Muscle layer of colon (tissue), 2 donors: ENCODE measurements at regions not wholly inside any gene's neighbourhood (a gene's known extent, or its start where the extent isn't known, plus 50 kb on each side); places are given as distances from the start of the nearest gene placed in this dataset.

Experiments used
- H3K27ac ChIP-seq: one replicate; pipeline ENCODE4 v1.7.0; 2013; ENCODE audit warnings: low read depth, mild to moderate bottlenecking, low read length, moderate library complexity
- H3K27me3 ChIP-seq, 2 donors: one replicate each; pipeline ENCODE4 v1.7.0; 2013; ENCODE audit warnings: low read length in 2 of 2, mild to moderate bottlenecking in 2 of 2; ENCODE audit not compliant: insufficient read depth in 2 of 2, control insufficient read depth in 1 of 2
- H3K36me3 ChIP-seq: one replicate; pipeline ENCODE4 v1.7.0; 2013; ENCODE audit warnings: mild to moderate bottlenecking, low read length; ENCODE audit not compliant: insufficient read depth
- H3K4me1 ChIP-seq: one replicate; pipeline ENCODE4 v1.7.0; 2013; ENCODE audit warnings: mild to moderate bottlenecking, low read length; ENCODE audit not compliant: insufficient read depth
- H3K4me3 ChIP-seq, 2 donors: one replicate each; pipeline ENCODE4 v1.7.0; 2013; ENCODE audit warnings: low read length in 2 of 2, low read depth in 1 of 2, mild to moderate bottlenecking in 1 of 2, moderate library complexity in 1 of 2
- H3K9ac ChIP-seq: one replicate; pipeline ENCODE4 v1.7.0; 2013; ENCODE audit warnings: low read length
- H3K9me3 ChIP-seq: one replicate; pipeline ENCODE4 v1.7.0; 2013; ENCODE audit warnings: mild to moderate bottlenecking, low read length
- donor health status: abdominal sarcoma.
- donor health status: Adenocarcinoma of cecum.

- Histone ChIP-seq H3K9ac (no peak overlapping the region), H3K27ac (no peak overlapping the region), H3K4me3 (no peak overlapping the region), H3K27me3 (no peaks in the 10 kb centered on the region), H3K9me3 (no peaks in the 10 kb centered on the region), H3K36me3 (no peaks in the 10 kb centered on the region), H3K4me1 (no peaks in the 10 kb centered on the region)
These were observed 397.6 kb upstream of the LRATD1 start for GRCh38 chr2:14234911-14235310.

- no peak overlapping the region for H3K9ac ChIP-seq
- no peak overlapping the region for H3K27ac ChIP-seq
- H3K9me3 ChIP-seq = no peaks in the 10 kb centered on the region
- no peak overlapping the region for H3K4me3 ChIP-seq
- no peaks in the 10 kb centered on the region for H3K27me3 ChIP-seq
- H3K36me3 ChIP-seq = no peaks in the 10 kb centered on the region
- no peaks in the 10 kb centered on the region for H3K4me1 ChIP-seq
These were observed 396.9 kb upstream of the LRATD1 start for GRCh38 chr2:14235667-14236066.

DNA sequence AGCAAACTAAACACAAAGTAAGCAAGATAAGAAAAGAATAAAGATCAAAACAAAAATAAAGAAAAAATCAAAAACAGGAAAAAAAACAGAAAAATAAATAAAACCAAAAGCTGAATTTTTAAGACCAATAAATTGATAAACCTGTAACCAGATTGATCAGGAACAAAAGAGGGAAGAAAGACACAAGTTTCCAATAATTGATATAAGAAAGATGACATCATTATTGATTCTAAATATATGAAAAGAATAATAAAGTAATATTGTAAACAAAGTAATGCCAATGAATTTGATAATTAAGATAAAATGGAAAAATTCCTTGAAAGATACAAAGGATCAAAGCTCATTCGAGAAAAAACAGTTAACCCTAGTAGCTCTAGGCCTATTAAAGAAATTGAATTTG lies 394.6 kb upstream of the LRATD1 start:
- Histone ChIP-seq H3K36me3 (no peaks in the 10 kb centered on the region), H3K27ac (no peak overlapping the region), H3K4me1 (no peaks in the 10 kb centered on the region), H3K4me3 (no peak overlapping the region), H3K9me3 (no peaks in the 10 kb centered on the region), H3K9ac (no peak overlapping the region), H3K27me3 (no peaks in the 10 kb centered on the region)

DNA sequence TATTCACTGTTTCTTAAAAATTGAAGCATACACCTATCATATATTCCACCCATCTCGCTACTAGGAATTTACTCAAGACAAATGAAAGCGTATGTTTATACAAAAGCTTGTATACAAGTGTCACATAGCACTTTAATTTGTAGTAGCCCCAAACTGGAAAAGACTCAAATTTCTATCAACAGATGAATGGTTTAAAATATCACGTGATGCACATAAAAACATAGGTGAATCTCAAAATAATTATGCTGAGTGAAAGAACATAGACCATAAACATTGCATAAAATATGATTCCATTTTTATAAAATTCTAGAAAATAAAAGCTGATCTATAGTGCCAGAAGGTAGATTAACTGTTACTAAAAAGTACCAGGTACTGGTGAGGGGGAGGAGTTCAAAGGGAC lies 392.9 kb upstream of the LRATD1 start:
- no peaks in the 10 kb centered on the region for H3K27me3 ChIP-seq
- no peak overlapping the region for H3K4me3 ChIP-seq
- H3K9me3 ChIP-seq = no peaks in the 10 kb centered on the region
- no peaks in the 10 kb centered on the region for H3K4me1 ChIP-seq
- no peaks in the 10 kb centered on the region for H3K36me3 ChIP-seq
- H3K27ac ChIP-seq = no peak overlapping the region
- H3K9ac ChIP-seq = no peak overlapping the region

GRCh38 chr2:14240868-14241267 lies 391.6 kb upstream of the LRATD1 start:
- Histone ChIP-seq H3K9ac (no peak overlapping the region), H3K9me3 (no peaks in the 10 kb centered on the region), H3K27me3 (no peaks in the 10 kb centered on the region), H3K4me1 (no peaks in the 10 kb centered on the region), H3K27ac (no peak overlapping the region), H3K4me3 (no peak overlapping the region), H3K36me3 (no peaks in the 10 kb centered on the region)

DNA sequence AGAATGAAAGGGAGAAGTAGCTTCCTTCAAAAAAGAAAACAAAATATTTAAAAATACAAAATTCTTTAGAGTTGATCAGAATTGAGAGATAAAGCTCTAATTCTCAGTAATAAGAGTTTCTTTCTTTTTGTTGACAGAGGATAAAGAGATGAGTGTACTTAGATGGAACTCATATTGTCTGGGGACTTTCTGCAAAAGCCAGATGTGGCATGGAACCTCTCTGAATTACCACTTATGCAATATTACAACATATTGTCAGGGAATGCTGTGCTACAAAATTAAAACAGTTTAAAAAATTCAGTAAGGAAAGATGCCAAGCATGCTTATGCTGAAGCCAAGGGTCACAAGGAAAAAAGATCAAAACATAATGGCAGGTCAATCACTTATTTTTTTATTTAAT lies 386.6 kb upstream of the LRATD1 start:
- Histone ChIP-seq H3K27ac (no peak overlapping the region), H3K36me3 (no peaks in the 10 kb centered on the region), H3K4me3 (no peak overlapping the region), H3K9me3 (no peaks in the 10 kb centered on the region), H3K9ac (no peak overlapping the region), H3K4me1 (no peaks in the 10 kb centered on the region), H3K27me3 (no peaks in the 10 kb centered on the region)

GRCh38 chr2:14255135-14255820 lies 377.2 kb upstream of the LRATD1 start:
- Histone ChIP-seq H3K9ac (no peak overlapping the region), H3K4me1 (no peaks in the 10 kb centered on the region), H3K27me3 (no peaks in the 10 kb centered on the region), H3K27ac (no peak overlapping the region), H3K9me3 (no peaks in the 10 kb centered on the region), H3K36me3 (no peaks in the 10 kb centered on the region), H3K4me3 (no peak overlapping the region)

DNA sequence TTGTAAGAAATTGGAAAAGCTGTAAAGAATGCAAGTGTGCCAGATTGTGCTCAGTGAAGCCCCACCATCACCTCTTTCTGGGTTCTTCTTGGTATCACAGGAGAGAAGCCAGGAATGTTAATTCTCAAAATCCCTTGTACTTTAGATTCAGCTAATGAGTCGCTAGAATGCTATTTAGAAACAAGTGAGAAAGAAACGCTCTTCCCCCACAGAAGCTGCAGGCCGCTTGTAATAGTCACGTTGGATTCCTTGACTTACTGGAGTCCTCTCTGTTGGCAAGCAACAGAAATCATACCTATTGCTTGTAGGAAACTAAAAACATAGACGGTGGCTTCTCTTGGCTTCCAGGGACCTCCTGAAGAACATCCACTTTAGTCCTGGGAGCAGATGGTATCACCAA lies 375.6 kb upstream of the LRATD1 start:
- Histone ChIP-seq H3K4me3 (no peak overlapping the region), H3K27ac (no peak overlapping the region), H3K9me3 (no peaks in the 10 kb centered on the region), H3K4me1 (no peaks in the 10 kb centered on the region), H3K27me3 (no peaks in the 10 kb centered on the region), H3K9ac (no peak overlapping the region), H3K36me3 (no peaks in the 10 kb centered on the region)

DNA sequence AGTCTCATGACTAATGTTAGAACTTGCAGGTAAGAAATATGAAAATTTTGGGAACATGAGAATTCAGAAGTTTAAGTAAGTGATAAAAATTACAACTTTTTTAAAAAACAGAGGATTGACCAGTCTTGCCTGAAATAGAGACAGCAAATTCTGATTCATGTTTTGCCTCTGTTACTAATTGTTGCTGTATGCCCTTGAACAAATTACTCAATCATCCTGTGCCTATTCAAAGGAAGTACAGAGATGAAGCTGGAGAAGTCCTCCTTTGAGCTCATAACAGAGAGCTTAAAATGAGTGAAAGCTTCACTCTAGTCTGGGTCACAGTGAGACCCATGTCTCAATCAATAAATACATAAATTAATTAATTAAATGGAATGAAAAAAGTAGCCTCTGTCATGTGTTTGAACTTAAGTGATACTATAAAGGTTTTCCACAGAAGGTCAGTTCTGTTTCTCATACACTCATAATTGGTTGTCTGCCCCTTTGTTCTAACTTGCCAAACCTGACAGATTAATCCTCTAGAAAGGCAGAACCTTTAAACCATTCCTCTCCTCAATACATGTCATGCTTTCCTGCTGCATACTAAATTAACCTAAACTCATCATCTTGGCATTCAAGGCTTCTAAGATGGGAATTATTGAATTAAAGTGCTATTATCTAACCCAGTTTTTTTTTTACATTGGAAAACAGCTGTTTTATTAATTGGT lies 374.6 kb upstream of the LRATD1 start:
- H3K9me3 ChIP-seq = no peaks in the 10 kb centered on the region

GRCh38 chr2:14261771-14262170 lies 370.7 kb upstream of the LRATD1 start:
- Histone ChIP-seq H3K27ac (no peak overlapping the region), H3K9ac (no peak overlapping the region), H3K27me3 (no peaks in the 10 kb centered on the region), H3K4me1 (no peaks in the 10 kb centered on the region), H3K4me3 (no peak overlapping the region), H3K9me3 (no peaks in the 10 kb centered on the region), H3K36me3 (no peaks in the 10 kb centered on the region)

More for the DNA sequence above, 374.6 kb upstream of the LRATD1 start:
- Histone ChIP-seq H3K27ac (no peak overlapping the region), H3K4me3 (no peak overlapping the region), H3K36me3 (no peaks in the 10 kb centered on the region), H3K27me3 (no peaks in the 10 kb centered on the region), H3K4me1 (no peaks in the 10 kb centered on the region), H3K9ac (no peak overlapping the region)

GRCh38 chr2:14263053-14263452 lies 369.5 kb upstream of the LRATD1 start:
- Histone ChIP-seq H3K27ac (no peak overlapping the region), H3K9ac (no peak overlapping the region), H3K36me3 (no peaks in the 10 kb centered on the region), H3K4me3 (no peak overlapping the region), H3K9me3 (no peaks in the 10 kb centered on the region), H3K4me1 (no peaks in the 10 kb centered on the region), H3K27me3 (no peaks in the 10 kb centered on the region)

DNA sequence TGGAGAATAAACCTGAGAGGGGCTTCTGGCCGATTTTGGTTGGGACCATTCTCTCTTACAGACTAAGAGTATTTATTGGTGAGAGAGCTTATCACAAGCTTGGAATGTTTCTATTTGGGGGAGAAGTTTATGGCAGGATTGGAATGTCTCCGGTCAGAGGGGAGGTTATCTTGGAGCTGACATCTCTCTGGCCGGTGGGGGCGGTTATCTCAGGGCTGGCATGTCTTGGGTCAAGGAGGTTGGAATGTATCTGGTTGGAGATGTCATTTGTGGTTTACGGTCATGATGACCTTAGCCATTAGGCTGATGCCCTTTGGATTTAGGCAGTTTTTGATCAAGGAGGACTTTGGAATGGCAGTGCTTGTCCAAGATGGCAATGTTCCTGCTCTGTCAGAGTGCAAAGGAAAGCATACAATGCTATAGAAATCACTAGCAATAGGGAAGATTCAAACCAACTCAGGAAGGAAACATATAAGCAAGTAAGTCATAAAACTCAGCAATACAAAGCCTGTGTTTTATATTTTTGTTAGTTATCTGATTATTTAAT lies 362.4 kb upstream of the LRATD1 start:
- H3K27me3 ChIP-seq = no peaks in the 10 kb centered on the region
- no peaks in the 10 kb centered on the region for H3K4me1 ChIP-seq
- no peaks in the 10 kb centered on the region for H3K36me3 ChIP-seq
- H3K4me3 ChIP-seq = no peak overlapping the region
- H3K9me3 ChIP-seq = no peaks in the 10 kb centered on the region
- no peak overlapping the region for H3K27ac ChIP-seq
- H3K9ac ChIP-seq = no peak overlapping the region
